Activated naive CD4-positive, alpha-beta T cell treated with anti-CD3 and anti-CD28 coated beads, Interleukin-2, amount 50 U/mL, for 24 hours (primary cell): ENCODE measurements at regions not wholly inside any gene's neighbourhood (a gene's known extent, or its start where the extent isn't known, plus 50 kb on each side); places are given as distances from the start of the nearest gene placed in this dataset.
"Not testable (repeated sequence)": the region's sequence is repeated elsewhere in the genome, so short reads cannot be mapped to it uniquely, and the experiment has no call there.

Experiments
- H3K27ac Mint-ChIP-seq: one replicate; pipeline ENCODE4 v1.8.0; 2021; ENCODE audit warnings: mild to moderate bottlenecking, mixed read lengths
- H3K27me3 Mint-ChIP-seq: one replicate; pipeline ENCODE4 v1.8.0; 2021; ENCODE audit warnings: mixed read lengths
- H3K36me3 Mint-ChIP-seq: one replicate; pipeline ENCODE4 v1.8.0; 2021; ENCODE audit warnings: mixed read lengths
- H3K4me1 Mint-ChIP-seq: one replicate; pipeline ENCODE4 v1.8.0; 2021; ENCODE audit warnings: mixed read lengths
- H3K4me3 Mint-ChIP-seq: one replicate; pipeline ENCODE4 v1.8.0; 2021; ENCODE audit warnings: mild to moderate bottlenecking, mixed read lengths
- H3K9me3 Mint-ChIP-seq: one replicate; pipeline ENCODE4 v1.8.0; 2021; ENCODE audit warnings: mixed read lengths

DNA sequence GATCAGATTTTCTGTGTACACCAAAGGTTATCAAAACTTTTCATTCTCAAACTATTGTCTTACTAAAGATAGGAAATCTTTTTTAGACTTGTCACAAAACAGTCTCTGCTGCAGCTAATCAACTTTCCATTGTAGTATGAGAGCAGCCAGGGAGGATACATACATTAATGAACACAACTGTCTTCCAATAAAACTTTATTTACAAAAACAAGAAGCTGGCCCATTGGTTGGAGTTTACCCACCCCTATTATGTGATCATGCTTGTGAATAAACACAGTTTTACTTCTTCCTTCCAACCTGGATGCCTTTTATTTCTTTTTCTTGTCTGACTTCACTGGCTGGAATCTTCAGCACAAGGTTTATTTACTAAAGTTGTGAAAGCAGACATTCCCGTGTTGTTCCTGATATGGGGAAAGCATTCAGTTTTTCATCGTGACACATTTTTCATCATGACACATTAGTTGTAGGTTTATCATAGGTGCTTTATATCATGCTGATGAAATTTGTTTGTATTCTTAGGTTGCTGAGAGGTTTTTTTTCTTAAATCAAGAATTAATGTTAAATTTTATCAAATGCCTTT lies 98.5 kb upstream of the CDK13 start:
- H3K4me1 Mint-ChIP-seq: peaks cover 9% of the 10 kb centered on the region
- peaks cover 19% of the 10 kb centered on the region for H3K27me3 Mint-ChIP-seq
- H3K9me3 Mint-ChIP-seq: no peaks in the 10 kb centered on the region
- H3K27ac Mint-ChIP-seq: no peak overlapping the region
- H3K4me3 Mint-ChIP-seq: no peak overlapping the region
- no peaks in the 10 kb centered on the region for H3K36me3 Mint-ChIP-seq

DNA sequence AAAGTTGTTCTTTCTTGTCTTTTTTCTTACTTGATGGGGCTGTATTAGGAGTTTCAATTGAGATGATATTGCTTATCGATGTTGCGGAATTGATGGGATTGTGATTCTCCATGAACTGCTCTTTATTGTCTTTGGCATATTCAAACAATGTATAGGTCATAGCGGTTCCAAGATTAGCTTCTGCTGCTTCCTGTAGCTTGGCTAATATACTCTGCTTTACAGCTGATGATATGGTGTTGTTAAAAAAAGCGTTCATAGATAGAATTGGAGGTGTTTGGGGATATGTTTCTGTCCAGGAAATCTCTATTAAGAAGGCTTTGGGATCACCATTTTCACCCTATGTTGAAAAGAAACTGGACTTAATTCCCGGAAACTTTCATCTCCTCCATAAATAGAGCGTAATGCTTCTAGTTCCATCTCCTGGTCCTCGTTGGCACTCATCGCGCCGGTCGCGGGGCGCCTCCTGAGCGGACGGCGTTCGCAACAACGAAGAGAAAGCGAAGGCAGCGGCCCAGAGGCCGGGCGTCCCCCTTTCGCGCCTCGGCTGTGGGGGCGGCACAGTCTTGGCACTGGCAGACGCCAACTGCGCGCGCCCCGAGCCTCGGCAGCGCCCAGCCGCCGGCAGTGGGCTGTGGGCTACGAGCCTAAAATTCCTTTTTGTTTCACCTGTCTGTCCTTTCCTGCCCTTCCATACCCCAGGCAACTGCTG lies 95.3 kb upstream of the CDK13 start:
- not testable (repeated sequence) for H3K36me3 Mint-ChIP-seq, H3K4me1 Mint-ChIP-seq, H3K9me3 Mint-ChIP-seq, H3K27ac Mint-ChIP-seq
- peak overlapping the region; percentile 85 for H3K4me3 Mint-ChIP-seq
- peaks cover 24% of the 10 kb centered on the region for H3K27me3 Mint-ChIP-seq

DNA sequence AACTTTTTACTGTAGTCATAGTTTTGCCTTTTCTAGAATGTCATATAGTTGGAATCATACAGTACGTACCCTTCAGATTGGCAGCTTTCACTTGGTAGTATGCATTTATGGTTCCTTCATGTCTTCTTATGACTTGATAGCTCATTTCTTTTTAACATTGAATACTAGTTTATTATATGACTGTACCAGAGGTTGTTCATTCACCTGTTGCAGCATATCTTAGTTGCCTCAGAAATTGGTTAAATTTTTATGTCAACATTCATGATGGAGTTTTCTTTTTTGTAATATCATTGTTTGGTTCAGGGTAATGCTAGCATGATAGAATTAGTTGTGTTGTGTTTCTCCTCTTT lies 94.8 kb upstream of the CDK13 start:
- H3K4me1 Mint-ChIP-seq: peaks cover 9% of the 10 kb centered on the region
- no peaks in the 10 kb centered on the region for H3K9me3 Mint-ChIP-seq
- H3K27me3 Mint-ChIP-seq: peaks cover 24% of the 10 kb centered on the region
- peak overlapping the region; percentile 85 for H3K4me3 Mint-ChIP-seq
- H3K27ac Mint-ChIP-seq: no peak overlapping the region
- H3K36me3 Mint-ChIP-seq: no peaks in the 10 kb centered on the region

DNA sequence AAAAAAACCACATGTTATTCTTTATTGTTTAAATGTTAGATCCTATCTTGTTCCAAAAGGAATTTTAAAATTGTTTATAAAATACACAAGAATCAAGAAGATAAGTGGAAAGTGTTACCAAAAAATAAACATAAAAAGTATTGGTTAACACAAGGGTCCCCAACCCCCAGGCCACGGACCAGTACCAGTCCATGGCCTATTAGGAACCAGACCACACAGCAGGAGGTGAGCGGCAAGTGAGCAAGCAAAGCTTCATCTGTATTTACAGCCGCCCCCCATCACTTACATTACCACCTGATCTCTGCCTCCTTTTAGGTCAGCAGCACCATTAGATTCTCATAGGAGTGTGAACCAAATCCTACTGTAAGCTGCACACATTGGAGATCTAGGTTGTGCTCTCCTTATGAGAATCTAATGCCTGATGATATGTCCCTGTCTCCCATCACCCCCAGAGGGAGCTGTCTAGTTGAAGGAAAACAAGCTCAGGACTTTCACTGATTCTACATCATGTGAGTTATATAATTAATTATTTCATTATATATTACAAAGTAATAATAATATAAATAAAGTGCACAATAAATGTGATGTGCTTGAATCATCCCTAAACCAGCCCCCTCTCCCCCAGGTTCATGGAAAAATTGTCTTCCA lies 86.3 kb upstream of the CDK13 start:
- not testable (repeated sequence) for H3K27me3 Mint-ChIP-seq, H3K27ac Mint-ChIP-seq, H3K9me3 Mint-ChIP-seq, H3K36me3 Mint-ChIP-seq, H3K4me3 Mint-ChIP-seq, H3K4me1 Mint-ChIP-seq

DNA sequence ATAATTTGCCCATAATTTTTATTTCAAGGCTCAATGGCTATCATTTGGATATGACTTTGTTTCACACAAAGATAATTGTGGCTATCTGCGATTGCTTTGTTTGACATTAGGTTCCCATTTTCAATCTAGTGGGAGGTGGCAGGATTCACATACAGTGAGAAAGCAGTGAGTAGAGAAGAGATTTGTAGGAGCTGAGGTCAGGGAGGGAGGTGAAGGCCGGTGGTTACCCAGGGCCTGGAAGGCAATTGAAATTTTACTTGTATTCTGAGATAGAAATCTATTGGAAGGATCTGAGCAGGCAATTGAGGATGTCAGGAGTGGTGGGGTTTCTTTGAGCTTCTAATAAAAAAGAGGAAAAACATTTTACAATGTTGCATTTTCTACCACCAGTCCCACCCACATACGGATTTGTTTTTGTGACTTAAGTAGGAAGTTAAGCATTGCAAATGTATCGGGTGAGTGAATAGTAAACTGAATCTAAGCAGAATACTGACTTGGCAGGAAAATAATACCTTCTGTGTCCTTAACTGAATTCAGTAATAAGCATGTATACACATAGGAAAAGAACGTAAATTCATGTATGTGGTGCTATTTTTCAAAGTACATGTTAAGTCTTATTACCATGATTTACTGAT lies 80.1 kb upstream of the CDK13 start:
- not testable (repeated sequence) for H3K9me3 Mint-ChIP-seq, H3K4me1 Mint-ChIP-seq, H3K4me3 Mint-ChIP-seq, H3K27me3 Mint-ChIP-seq, H3K36me3 Mint-ChIP-seq
- peak overlapping the region; percentile 8 for H3K27ac Mint-ChIP-seq

DNA sequence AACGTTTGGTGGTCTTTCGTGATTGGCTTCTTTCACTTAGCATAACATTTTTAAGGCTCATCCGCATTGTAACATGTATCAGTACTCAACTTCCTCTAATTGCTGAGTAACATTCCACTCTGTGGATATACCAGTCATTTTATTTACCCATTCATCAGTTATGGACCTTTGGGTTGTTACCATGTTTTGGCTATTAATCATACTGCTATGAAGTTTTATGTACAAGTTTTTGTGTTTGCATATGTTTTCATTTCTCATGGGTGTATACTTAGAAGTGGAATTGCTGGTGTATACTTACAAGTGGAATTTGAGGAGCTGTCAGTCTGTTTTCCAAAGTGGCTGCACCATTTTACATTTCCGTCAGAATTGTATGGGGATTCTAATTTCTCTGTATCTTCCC lies 78.4 kb upstream of the CDK13 start:
- not testable (repeated sequence) for H3K4me3 Mint-ChIP-seq, H3K36me3 Mint-ChIP-seq, H3K27ac Mint-ChIP-seq, H3K9me3 Mint-ChIP-seq, H3K4me1 Mint-ChIP-seq, H3K27me3 Mint-ChIP-seq

DNA sequence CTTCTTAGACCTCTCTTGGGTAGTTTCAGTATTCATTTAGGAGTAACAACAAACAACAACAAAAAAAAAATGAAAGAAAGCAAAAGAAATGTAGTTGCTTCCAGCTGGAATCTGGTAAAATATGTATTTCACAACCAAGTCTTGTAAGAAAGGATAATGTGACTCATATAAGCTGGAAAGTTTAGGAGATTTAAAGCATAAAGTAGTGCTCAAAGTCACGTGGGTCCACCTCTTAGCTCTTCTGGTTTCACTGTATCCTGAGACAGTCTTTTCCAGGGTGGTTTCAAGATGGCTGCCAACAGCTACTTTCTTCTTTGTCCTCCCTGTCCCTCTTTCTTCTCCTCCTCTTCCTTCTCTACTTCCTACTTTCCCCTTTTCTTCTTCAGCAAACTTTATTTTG lies 69.5 kb upstream of the CDK13 start:
- no peaks in the 10 kb centered on the region for H3K9me3 Mint-ChIP-seq
- no peaks in the 10 kb centered on the region for H3K4me1 Mint-ChIP-seq
- no peak overlapping the region for H3K4me3 Mint-ChIP-seq
- peaks cover 4% of the 10 kb centered on the region for H3K36me3 Mint-ChIP-seq
- no peak overlapping the region for H3K27ac Mint-ChIP-seq
- H3K27me3 Mint-ChIP-seq: peaks cover 8% of the 10 kb centered on the region

DNA sequence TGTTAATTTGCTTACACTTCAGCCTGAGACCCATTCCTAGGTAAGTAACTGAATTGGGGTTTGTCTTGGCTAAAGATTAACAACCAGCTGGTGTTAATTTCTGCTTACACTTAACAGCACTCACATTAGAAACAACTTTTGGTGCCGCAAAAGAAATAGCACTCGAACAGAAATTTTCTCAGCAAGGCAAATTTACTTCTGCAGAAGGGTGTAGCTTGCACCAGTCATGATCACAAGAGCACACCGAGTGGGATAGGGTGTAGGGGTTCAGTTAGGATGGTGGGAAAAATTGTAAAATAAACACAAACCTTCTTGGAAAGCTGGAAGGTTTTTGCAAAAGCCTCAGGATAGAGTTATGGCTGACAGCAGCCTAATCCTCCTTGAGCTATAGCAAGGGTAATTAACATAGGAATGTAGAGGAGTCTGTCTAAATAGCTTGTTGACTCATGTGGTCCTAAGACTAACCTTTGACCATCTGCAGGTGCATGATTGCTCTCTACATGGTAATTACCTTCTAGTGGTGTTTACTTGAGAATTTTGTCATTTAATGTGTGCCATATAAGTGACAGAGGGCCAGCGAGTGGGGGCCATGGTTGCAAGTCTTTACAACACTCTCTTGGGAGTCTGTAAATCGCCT lies 67.8 kb upstream of the CDK13 start:
- no peak overlapping the region for H3K4me3 Mint-ChIP-seq
- no peaks in the 10 kb centered on the region for H3K4me1 Mint-ChIP-seq
- H3K27me3 Mint-ChIP-seq: peaks cover 4% of the 10 kb centered on the region
- H3K9me3 Mint-ChIP-seq: no peaks in the 10 kb centered on the region
- no peak overlapping the region for H3K27ac Mint-ChIP-seq
- H3K36me3 Mint-ChIP-seq: peaks cover 4% of the 10 kb centered on the region

DNA sequence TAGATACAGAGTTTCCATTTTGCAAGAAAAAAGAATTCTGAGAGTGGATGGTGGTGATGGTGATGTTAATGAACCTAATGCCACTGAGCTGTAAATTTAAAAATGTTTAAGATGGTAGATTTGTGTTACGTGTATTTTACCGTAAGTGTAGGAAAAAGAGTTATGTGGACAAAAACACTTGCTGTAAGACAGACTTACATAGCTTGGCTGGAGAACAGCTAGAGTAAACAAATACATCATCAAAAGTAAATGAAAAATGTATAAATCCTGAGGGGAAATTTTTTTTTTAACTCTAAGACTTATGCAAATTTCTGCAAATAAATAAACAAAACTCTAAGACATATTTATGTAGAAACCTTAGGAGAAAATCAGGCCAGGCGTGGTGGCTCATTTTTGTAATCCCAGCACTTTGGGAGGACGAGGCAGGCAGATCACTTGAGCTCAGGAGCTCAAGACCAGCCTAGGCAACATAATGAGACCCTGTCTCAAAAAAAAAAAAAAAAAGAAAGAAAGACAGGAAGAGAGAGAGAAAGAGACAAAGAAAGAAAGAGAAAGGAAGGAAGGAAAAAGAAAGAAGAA lies 66.2 kb upstream of the CDK13 start:
- H3K4me1 Mint-ChIP-seq: no peaks in the 10 kb centered on the region
- no peaks in the 10 kb centered on the region for H3K9me3 Mint-ChIP-seq

DNA sequence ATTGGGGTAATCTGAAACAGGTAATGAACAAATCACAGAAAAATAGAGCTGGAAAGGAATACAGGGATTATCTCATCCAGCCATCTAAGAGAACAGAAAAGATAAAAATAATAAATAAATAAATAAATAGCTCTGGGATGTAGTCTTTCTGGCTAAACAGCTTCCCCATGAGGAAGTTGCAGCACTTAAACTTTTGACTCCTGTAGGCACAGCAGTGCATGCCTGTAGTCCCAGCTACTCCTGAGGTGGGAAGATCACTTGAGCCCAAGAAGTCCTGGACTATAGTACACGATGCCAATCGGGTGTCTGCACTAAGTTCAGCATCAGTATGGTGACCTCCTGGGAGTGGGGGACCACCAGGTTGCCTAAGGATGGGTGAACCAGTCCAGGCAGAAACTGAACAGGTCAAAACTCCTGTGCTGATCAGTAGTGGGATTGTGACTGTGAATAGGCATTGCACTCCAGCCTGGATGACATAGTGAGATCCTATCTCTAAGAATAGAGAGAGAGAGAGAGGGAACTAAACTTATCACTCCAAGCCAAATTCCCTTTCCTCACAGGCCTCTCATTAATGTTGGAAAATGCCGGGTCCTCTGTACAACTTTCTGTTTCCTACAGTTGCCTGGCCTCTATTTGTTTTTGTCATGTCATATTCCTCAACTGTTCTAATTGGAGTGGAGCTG lies 61.7 kb upstream of the CDK13 start:
- Mint-ChIP-seq H3K36me3 (no peaks in the 10 kb centered on the region), H3K4me1 (no peaks in the 10 kb centered on the region), H3K9me3 (no peaks in the 10 kb centered on the region), H3K4me3 (no peak overlapping the region), H3K27me3 (no peaks in the 10 kb centered on the region), H3K27ac (no peak overlapping the region)

More for the DNA sequence above, 66.2 kb upstream of the CDK13 start:
- H3K36me3 Mint-ChIP-seq: peaks cover 4% of the 10 kb centered on the region
- no peak overlapping the region for H3K27ac Mint-ChIP-seq
- H3K4me3 Mint-ChIP-seq: no peak overlapping the region
- peaks cover 2% of the 10 kb centered on the region for H3K27me3 Mint-ChIP-seq

DNA sequence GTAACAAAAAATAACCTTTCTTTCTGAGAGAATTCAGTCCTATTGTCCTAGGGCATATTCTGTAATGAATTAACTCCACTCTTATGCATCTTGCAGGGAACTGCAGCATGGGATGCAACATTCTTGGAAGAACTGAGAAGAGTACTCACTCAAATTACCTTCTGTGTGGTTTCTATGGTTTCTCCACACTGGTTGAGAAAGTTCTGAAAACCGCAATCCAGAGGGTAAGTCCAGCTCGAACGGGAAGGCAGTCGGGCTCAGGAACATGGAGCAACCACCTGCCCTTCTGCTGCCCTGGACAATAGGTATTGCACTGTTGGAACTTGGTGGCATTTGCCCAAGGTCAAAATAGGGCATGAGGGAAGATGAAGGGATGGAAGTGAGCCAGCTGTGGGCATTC lies 59.6 kb upstream of the CDK13 start:
- Mint-ChIP-seq H3K27me3 (peaks cover 4% of the 10 kb centered on the region), H3K4me3 (no peak overlapping the region), H3K4me1 (no peaks in the 10 kb centered on the region), H3K36me3 (no peaks in the 10 kb centered on the region), H3K9me3 (no peaks in the 10 kb centered on the region), H3K27ac (no peak overlapping the region)

DNA sequence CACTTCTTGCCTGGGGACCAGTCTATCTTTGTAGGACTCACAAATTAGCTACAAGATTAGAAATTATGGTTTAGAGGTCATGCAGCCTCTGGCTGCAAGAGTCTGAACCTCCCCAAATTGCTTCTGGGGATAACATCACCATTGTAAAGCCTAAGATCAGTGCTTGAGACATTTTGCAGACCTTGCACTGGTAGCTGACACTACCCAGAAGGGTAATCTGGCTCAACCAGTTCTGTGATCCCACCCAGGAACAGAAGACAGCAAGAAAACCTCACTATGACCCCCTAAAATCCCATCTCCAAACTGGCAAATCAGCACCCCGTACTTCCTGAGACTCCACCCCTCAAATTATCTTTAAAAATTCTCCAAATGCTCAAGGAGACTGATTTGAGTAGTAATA lies 58.2 kb upstream of the CDK13 start:
- no peaks in the 10 kb centered on the region for H3K9me3 Mint-ChIP-seq
- H3K27ac Mint-ChIP-seq: no peak overlapping the region
- H3K36me3 Mint-ChIP-seq: no peaks in the 10 kb centered on the region
- H3K4me1 Mint-ChIP-seq: no peaks in the 10 kb centered on the region
- no peak overlapping the region for H3K4me3 Mint-ChIP-seq
- H3K27me3 Mint-ChIP-seq: peaks cover 4% of the 10 kb centered on the region

DNA sequence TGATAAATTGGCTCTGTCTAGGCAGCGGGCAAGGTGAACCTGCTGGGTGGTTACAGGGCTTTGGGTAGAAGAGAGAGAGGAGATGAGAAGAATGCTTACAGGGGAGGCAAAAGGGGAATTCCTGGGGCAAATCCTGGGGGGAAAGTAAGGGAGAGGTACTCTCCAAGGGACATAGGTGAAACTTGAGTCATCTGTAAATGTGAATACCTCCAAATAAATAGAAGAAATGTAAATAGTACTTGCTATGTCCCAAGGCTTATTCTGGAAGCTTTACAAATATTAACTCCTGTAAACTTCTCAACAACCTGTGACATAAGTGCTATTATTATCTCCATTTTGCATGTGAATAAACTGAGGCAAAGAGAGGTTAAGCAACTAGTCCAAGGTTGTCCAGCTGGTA lies 57.7 kb upstream of the CDK13 start:
- peaks cover 4% of the 10 kb centered on the region for H3K27me3 Mint-ChIP-seq
- H3K9me3 Mint-ChIP-seq: no peaks in the 10 kb centered on the region
- H3K36me3 Mint-ChIP-seq: no peaks in the 10 kb centered on the region
- H3K4me1 Mint-ChIP-seq: no peaks in the 10 kb centered on the region
- H3K27ac Mint-ChIP-seq: no peak overlapping the region
- no peak overlapping the region for H3K4me3 Mint-ChIP-seq

DNA sequence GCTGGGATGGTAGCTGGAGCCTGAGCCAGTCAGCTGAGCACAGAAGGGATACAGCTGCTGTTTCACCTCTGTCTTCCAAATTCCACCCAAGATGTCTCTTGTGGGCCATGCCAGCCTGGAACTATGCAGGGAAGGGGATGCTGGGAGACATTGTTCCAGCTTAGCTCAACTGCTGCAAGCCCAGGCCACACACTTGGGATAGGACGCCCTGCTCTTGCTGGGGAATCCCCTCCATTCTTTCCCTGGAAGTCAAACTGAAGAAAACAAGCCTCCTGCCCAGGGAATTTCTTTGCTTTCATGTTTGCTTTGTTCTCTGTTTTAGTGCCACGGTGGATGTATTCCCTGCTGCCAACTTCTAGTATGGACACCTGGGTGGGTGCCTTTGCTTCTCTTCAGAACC lies 55.2 kb upstream of the CDK13 start:
- no peak overlapping the region for H3K27ac Mint-ChIP-seq

DNA sequence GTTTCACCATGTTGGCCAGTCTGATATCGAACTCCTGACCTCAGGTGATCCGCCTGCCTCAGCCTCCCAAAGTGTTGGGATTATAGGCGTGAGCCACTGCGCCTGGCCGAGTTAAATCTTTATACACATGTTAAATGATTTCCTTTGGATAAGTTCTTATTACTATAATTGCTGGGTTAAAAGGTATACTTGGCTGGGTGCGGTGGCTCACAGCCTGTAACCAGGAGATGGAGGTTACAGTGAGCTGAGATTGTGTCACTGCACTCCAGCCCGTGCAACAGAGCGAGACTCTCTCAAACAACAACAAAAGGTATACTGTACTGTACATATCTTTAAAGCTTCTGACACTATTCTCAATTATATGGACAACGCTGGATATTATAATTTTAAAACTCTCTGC lies 53.2 kb upstream of the CDK13 start:
- Mint-ChIP-seq H3K27ac (no peak overlapping the region), H3K9me3 (no peaks in the 10 kb centered on the region), H3K36me3 (no peaks in the 10 kb centered on the region), H3K27me3 (peaks cover 4% of the 10 kb centered on the region), H3K4me3 (no peak overlapping the region), H3K4me1 (no peaks in the 10 kb centered on the region)

More for the DNA sequence above, 55.2 kb upstream of the CDK13 start:
- H3K4me1 Mint-ChIP-seq: no peaks in the 10 kb centered on the region
- H3K9me3 Mint-ChIP-seq: no peaks in the 10 kb centered on the region
- no peaks in the 10 kb centered on the region for H3K36me3 Mint-ChIP-seq
- no peak overlapping the region for H3K4me3 Mint-ChIP-seq
- peaks cover 4% of the 10 kb centered on the region for H3K27me3 Mint-ChIP-seq
